Adrenal gland (tissue), 9 donors: ENCODE measurements at regions not wholly inside any gene's neighbourhood (a gene's known extent, or its start where the extent isn't known, plus 50 kb on each side); places are given as distances from the start of the nearest gene placed in this dataset.

ENCODE experiments used
- DNase-seq, 7 donors: peaks; one replicate each; pipeline ENCODE4 v3.0.0-alpha.2; 2019 to 2020
- H3K27ac ChIP-seq, 5 donors: fragments of 200-600 bp; sonication (generic) in 4 of 5; 1 replicate in 3 of 5; 2 replicates in 2 of 5; pipeline versions ENCODE4 v1.5.1 to v1.8.0; 2016 to 2020; ENCODE audit warnings: mild to moderate bottlenecking in 1 of 5
- H3K27me3 ChIP-seq: fragments of 200-600 bp; 2 replicates; pipeline ENCODE4 v1.8.0; 2021
- H3K36me3 ChIP-seq, 2 donors: fragments of 200-600 bp; replicated peaks in 1 of 2; 1 replicate in 1 of 2; 2 replicates in 1 of 2; pipeline versions ENCODE4 v1.5.1 to v1.8.0; 2018 to 2022
- H3K4me1 ChIP-seq, 2 donors: fragments of 200-600 bp; replicated peaks in 1 of 2; 1 replicate in 1 of 2; 2 replicates in 1 of 2; pipeline versions ENCODE4 v1.5.1 to v1.8.0; 2018 to 2021
- H3K4me3 ChIP-seq, 4 donors: fragments of 200-600 bp; sonication (generic) in 3 of 4; one replicate each; pipeline ENCODE4 v1.5.1; 2016 to 2018
- H3K9me3 ChIP-seq, 3 donors: fragments of 200-600 bp; sonication (generic) in 1 of 3; replicated peaks in 1 of 3; 1 replicate in 2 of 3; 2 replicates in 1 of 3; pipeline versions ENCODE4 v1.5.1 to v1.8.0; 2016 to 2021
- CTCF ChIP-seq, 6 experiments: fragments of 450-650 bp in 4 of 6; fragments of 200-600 bp in 2 of 6; sonication (generic) in 1 of 6; IDR thresholded peaks; 1 replicate in 5 of 6; 2 replicates in 1 of 6; pipeline versions ENCODE4 v1.5.1 to v1.8.0; 2016 to 2021; ENCODE audit warnings: antibody characterized with exemption in 6 of 6, mild to moderate bottlenecking in 2 of 6, moderate library complexity in 1 of 6
- POLR2A ChIP-seq, 2 donors: fragments of 450-650 bp; IDR thresholded peaks; one replicate each; pipeline ENCODE4 v1.6.1; 2017; ENCODE audit warnings: antibody characterized with exemption in 2 of 2, mild to moderate bottlenecking in 2 of 2, moderate library complexity in 1 of 2
- WGBS, 4 donors: extraction: QIAGEN DNeasy Blood & Tissue Kit in 2 of 4; methylation state at CpG; one replicate each; pipeline versions ENCODE4 v1.1.5 to v1.1.7; 2013 to 2017; 5-methylcytosine and 5-hydroxymethylcytosine counted together
- intact Hi-C, 2 donors: fragments of 100-400 bp; cut with DNase I; formaldehyde crosslinking; loops; one replicate each; pipeline versions ENCODE4 v1.14.1 to v1.15.0; 2022 to 2023
- donor health status: healthy with polysubstance abuse.
- donor health status: Bipolar disorder and iron deficiency.
- donor health status: DM: yes; HTN: yes; CAD: no.
- donor health status: DM: no; HTN: no; CAD: no.
- donor health status: DM: no; HTN: no; CAD: no.

GRCh38 chr1:218683242-218683641 is 338.1 kb downstream of the TGFB2 start:
- DNase-seq, result no peak
- WGBS, 4 donors, result 43 to 69% (median 55%) methylated on average over 2 of the region's 2 CpGs
- no peaks in the 10 kb centered on the region for H3K4me1 ChIP-seq
- intact Hi-C loops, result no loop called here
- H3K36me3 ChIP-seq, result no peaks in the 10 kb centered on the region
- H3K27ac ChIP-seq, result no peak overlapping the region
- no peaks in the 10 kb centered on the region for H3K27me3 ChIP-seq
- no peaks in the 10 kb centered on the region for H3K9me3 ChIP-seq
- no peak for TF ChIP-seq POLR2A (IDR thresholded peaks at IDR 0.05)
- TF ChIP-seq CTCF (IDR thresholded peaks at IDR 0.05), result no peak
- no peak overlapping the region for H3K4me3 ChIP-seq

- TF ChIP-seq POLR2A (IDR thresholded peaks at IDR 0.05) (no peak), CTCF (IDR thresholded peaks at IDR 0.05) (no peak)
- H3K4me3 ChIP-seq, result no peak overlapping the region
- intact Hi-C loops, result no loop called here
- DNase-seq, result no peak
- H3K9me3 ChIP-seq, result no peaks in the 10 kb centered on the region
- no peak overlapping the region for H3K27ac ChIP-seq
- H3K4me1 ChIP-seq, result no peaks in the 10 kb centered on the region
- H3K27me3 ChIP-seq, result no peaks in the 10 kb centered on the region
- H3K36me3 ChIP-seq, result no peaks in the 10 kb centered on the region
These were observed 341.1 kb downstream of the TGFB2 start for GRCh38 chr1:218686258-218686657.

- no peak overlapping the region for H3K4me3 ChIP-seq
- H3K4me1 ChIP-seq, result no peaks in the 10 kb centered on the region
- H3K36me3 ChIP-seq, result no peaks in the 10 kb centered on the region
- DNase-seq, result no peak
- no peaks in the 10 kb centered on the region for H3K27me3 ChIP-seq
- TF ChIP-seq POLR2A (IDR thresholded peaks at IDR 0.05), result no peak
- no peak for TF ChIP-seq CTCF (IDR thresholded peaks at IDR 0.05)
- intact Hi-C loops, result no loop called here
- 62 to 74% (median 66%) methylated on average over 1 of the region's 1 CpG for WGBS, 4 donors
- H3K27ac ChIP-seq, result no peak overlapping the region
- H3K9me3 ChIP-seq, result no peaks in the 10 kb centered on the region
These were observed 341.6 kb downstream of the TGFB2 start for GRCh38 chr1:218686761-218687160.

GRCh38 chr1:218692808-218693207 is 347.7 kb downstream of the TGFB2 start:
- Histone ChIP-seq H3K36me3 (no peaks in the 10 kb centered on the region), H3K4me1 (no peaks in the 10 kb centered on the region), H3K27me3 (no peaks in the 10 kb centered on the region), H3K4me3 (no peak overlapping the region), H3K27ac (no peak overlapping the region), H3K9me3 (no peaks in the 10 kb centered on the region)
- no peak for TF ChIP-seq POLR2A (IDR thresholded peaks at IDR 0.05)
- TF ChIP-seq CTCF (IDR thresholded peaks at IDR 0.05), result no peak
- intact Hi-C loops, result no loop called here
- no peak for DNase-seq
- WGBS, 4 donors, result 64 to 78% (median 69%) methylated on average over 2 of the region's 2 CpGs
